ENCODE measurements at regions not wholly inside any gene's neighbourhood (a gene's known extent, or its start where the extent isn't known, plus 50 kb on each side); places are given as distances from the start of the nearest gene placed in this dataset.

- DNase-seq (ENCODE audit: low read depth, low spot score): no peak
- no peak overlapping the region for H3K4me2 ChIP-seq (ENCODE audit: insufficient read depth, low read length)
- intact Hi-C loops (cut with micrococcal nuclease): no loop called here
- BruUV-seq (replicated peaks): no TSS peak
- H3K9me1 ChIP-seq (replicated peaks; ENCODE audit: control insufficient read depth, extremely low read depth, insufficient read depth, low read length): no peaks in the 10 kb centered on the region
- FAIRE-seq: no peak
- no peak overlapping the region for H3K27ac ChIP-seq (ENCODE audit: insufficient read depth, low read depth, low read length)
- ChIA-PET CTCF (interaction anchor here (1.0 to 2.0 kb wide), 2 partner anchors 8 to 10 kb away, joined by 5 to 6 read pairs; no protein-coding TSS in a partner anchor), POLR2A (interaction anchor here (1.1 kb wide), 1 partner anchor 64 kb away, joined by 4 read pairs; no protein-coding TSS in a partner anchor)
- dilution Hi-C loops (cut with MboI; ENCODE audit: extremely low pct_ligation_motif_present, low sequenced_read_pairs): loop anchor here (25.0 kb wide), 1 partner anchor 94 kb away; the partner anchor contains the start of gene CHD2
- no peaks in the 10 kb centered on the region for H3K9me3 ChIP-seq (replicated peaks; ENCODE audit: control insufficient read depth, insufficient read depth, low read length)
- TF ChIP-seq FOS (IDR thresholded peaks at IDR 0.05; ENCODE audit: borderline replicate concordance, insufficient read depth, low read length): no peak
- no peak for TF ChIP-seq MYC (IDR thresholded peaks at IDR 0.05; ENCODE audit: low read depth, low read length)
- no peak for TF ChIP-seq POLR2AphosphoS5 (IDR thresholded peaks at IDR 0.05; ENCODE audit: insufficient read depth, low read depth, low read length)
- TF ChIP-seq EZH2 (IDR thresholded peaks at IDR 0.05; ENCODE audit: borderline replicate concordance, low read depth, low read length, severe bottlenecking): no peak
- TF ChIP-seq CTCF (IDR thresholded peaks at IDR 0.05; ENCODE audit: extremely low read depth in 1 of 2, insufficient read depth in 1 of 2, low read depth in 1 of 2, low read length in 2 of 2): no peak
- TF ChIP-seq POLR2A (IDR thresholded peaks at IDR 0.05; ENCODE audit: low read depth, low read length): no peak
- TF ChIP-seq GATA2 (IDR thresholded peaks at IDR 0.05; ENCODE audit: insufficient read depth, insufficient read length, low read depth, low read length): no peak
- no peak for TF ChIP-seq JUN (IDR thresholded peaks at IDR 0.05; ENCODE audit: borderline replicate concordance, insufficient read depth, insufficient read length, low read depth)
- TF ChIP-seq MAX (IDR thresholded peaks at IDR 0.05; ENCODE audit: insufficient read depth, insufficient read length): no peak
- no peaks in the 10 kb centered on the region for H4K20me1 ChIP-seq (replicated peaks; ENCODE audit: control insufficient read depth, extremely low read depth, insufficient read depth, low read length)
- no peak overlapping the region for H3K4me3 ChIP-seq (replicated peaks in 1 of 3; ENCODE audit: insufficient read depth in 1 of 3, low read depth in 1 of 3, low read length in 3 of 3)
- H3K27me3 ChIP-seq (ENCODE audit: control insufficient read depth in 2 of 2, insufficient read depth in 2 of 2, low read length in 2 of 2): no peaks in the 10 kb centered on the region
- H3K4me1 ChIP-seq (ENCODE audit: control insufficient read depth, extremely low read depth, insufficient read depth, low read length): peaks cover 9% of the 10 kb centered on the region
- no peaks in the 10 kb centered on the region for H3K36me3 ChIP-seq (ENCODE audit: control insufficient read depth in 2 of 2, extremely low read depth in 1 of 2, insufficient read depth in 2 of 2, low read length in 2 of 2)
- H3K79me2 ChIP-seq (ENCODE audit: control insufficient read depth, insufficient read depth, low read length): no peaks in the 10 kb centered on the region
- H3K9ac ChIP-seq (replicated peaks; ENCODE audit: extremely low read depth, insufficient read depth, low read length): no peak overlapping the region
- no peak overlapping the region for H2AFZ ChIP-seq (ENCODE audit: low read depth, low read length)
Observed at GRCh38 chr15:92818651-92819277, 81.4 kb upstream of the CHD2 start.
